ENCODE measurements at regions not wholly inside any gene's neighbourhood (a gene's known extent, or its start where the extent isn't known, plus 50 kb on each side); places are given as distances from the start of the nearest gene placed in this dataset.
"Not testable (repeated sequence)": the region's sequence is repeated elsewhere in the genome, so short reads cannot be mapped to it uniquely, and the experiment has no call there.

- H3K9me3 Mint-ChIP-seq: peaks cover 0 to 3% (median 0%) of the 10 kb centered on the region in 11 donors
- ATAC-seq (no peak), DNase-seq (no peak)
- Histone ChIP-seq H3K4me1 (ENCODE audit: control insufficient read depth in 2 of 2, insufficient read depth in 2 of 2, low read length in 2 of 2) (no peaks in the 10 kb centered on the region), H3K9me3 (ENCODE audit: control insufficient read depth in 2 of 3, low read length in 3 of 3) (no peaks in the 10 kb centered on the region), H3K4me3 (ENCODE audit: low read length) (no peak overlapping the region), H3K27me3 (ENCODE audit: control insufficient read depth in 2 of 2, insufficient read depth in 2 of 2, low read length in 2 of 2) (no peaks in the 10 kb centered on the region), H3K27ac (ENCODE audit: low read depth, low read length) (no peak overlapping the region), H3K36me3 (ENCODE audit: control insufficient read depth in 2 of 3, insufficient read depth in 3 of 3, low read length in 3 of 3) (no peaks in the 10 kb centered on the region)
- no peaks in the 10 kb centered on the region for H3K4me1 Mint-ChIP-seq
- no peak overlapping the region for H3K4me3 Mint-ChIP-seq
- H3K27me3 Mint-ChIP-seq: peaks cover 0 to 9% (median 0%) of the 10 kb centered on the region in 5 donors
- intact Hi-C loops (cut with micrococcal nuclease): no loop called here
- no peaks in the 10 kb centered on the region for H3K36me3 Mint-ChIP-seq
- POLR2A ChIA-PET: no interaction called here
- H3K27ac Mint-ChIP-seq: no peak overlapping the region
- CTCF ChIA-PET: no interaction called here
These were observed 297.0 kb downstream of the CGGBP1 start for GRCh38 chr3:87761795-87762194.

GRCh38 chr3:87761341-87761740 is 297.5 kb downstream of the CGGBP1 start:
- H3K9me3 Mint-ChIP-seq: peaks cover 0 to 7% (median 0%) of the 10 kb centered on the region in 11 donors
- no peak overlapping the region for H3K4me3 Mint-ChIP-seq
- ATAC-seq: no peak
- Histone ChIP-seq H3K9me3 (ENCODE audit: control insufficient read depth in 2 of 3, low read length in 3 of 3) (no peaks in the 10 kb centered on the region), H3K27ac (ENCODE audit: low read depth, low read length) (no peak overlapping the region), H3K27me3 (ENCODE audit: control insufficient read depth in 2 of 2, insufficient read depth in 2 of 2, low read length in 2 of 2) (no peaks in the 10 kb centered on the region), H3K4me1 (ENCODE audit: control insufficient read depth in 2 of 2, insufficient read depth in 2 of 2, low read length in 2 of 2) (no peaks in the 10 kb centered on the region), H3K4me3 (ENCODE audit: low read length) (no peak overlapping the region), H3K36me3 (ENCODE audit: control insufficient read depth in 2 of 3, insufficient read depth in 3 of 3, low read length in 3 of 3) (no peaks in the 10 kb centered on the region)
- H3K36me3 Mint-ChIP-seq: no peaks in the 10 kb centered on the region
- CTCF ChIA-PET: no interaction called here
- peaks cover 0 to 9% (median 0%) of the 10 kb centered on the region in 5 donors for H3K27me3 Mint-ChIP-seq
- H3K27ac Mint-ChIP-seq: no peak overlapping the region
- POLR2A ChIA-PET: no interaction called here
- DNase-seq: no peak
- H3K4me1 Mint-ChIP-seq: no peaks in the 10 kb centered on the region
- intact Hi-C loops (cut with micrococcal nuclease): no loop called here

- ChIA-PET CTCF (interaction anchor here (0.5 kb wide), 1 partner anchor 1121 kb away, joined by 3 read pairs; no protein-coding TSS in a partner anchor), POLR2A (no interaction called here)
- H3K4me3 Mint-ChIP-seq: no peak overlapping the region
- H3K4me1 Mint-ChIP-seq: no peaks in the 10 kb centered on the region
- no peaks in the 10 kb centered on the region for H3K36me3 Mint-ChIP-seq
- peaks cover 0 to 11% (median 0%) of the 10 kb centered on the region in 11 donors for H3K9me3 Mint-ChIP-seq
- no peak overlapping the region for H3K27ac Mint-ChIP-seq
- intact Hi-C loops (cut with micrococcal nuclease): no loop called here
- H3K4me1 ChIP-seq (ENCODE audit: control insufficient read depth in 2 of 2, insufficient read depth in 2 of 2, low read length in 2 of 2): no peaks in the 10 kb centered on the region
- H3K27me3 Mint-ChIP-seq: peaks cover 0 to 14% (median 0%) of the 10 kb centered on the region in 5 donors
- DNase-seq (no peak), ATAC-seq (no peak)
- H3K9me3 ChIP-seq (ENCODE audit: control insufficient read depth in 2 of 3, low read length in 3 of 3): peaks cover 0 to 4% (median 0%) of the 10 kb centered on the region in 3 experiments
- no peaks in the 10 kb centered on the region for H3K36me3 ChIP-seq (ENCODE audit: control insufficient read depth in 2 of 3, insufficient read depth in 3 of 3, low read length in 3 of 3)
- no peak overlapping the region for H3K4me3 ChIP-seq (ENCODE audit: low read length)
- no peak overlapping the region for H3K27ac ChIP-seq (ENCODE audit: low read depth, low read length)
- H3K27me3 ChIP-seq (ENCODE audit: control insufficient read depth in 2 of 2, insufficient read depth in 2 of 2, low read length in 2 of 2): peaks cover 3 to 4% of the 10 kb centered on the region in 2 donors
These were observed 302.2 kb downstream of the CGGBP1 start for GRCh38 chr3:87756616-87757015.

GRCh38 chr3:87755852-87756251 is 303.0 kb downstream of the CGGBP1 start:
- H3K36me3 ChIP-seq (ENCODE audit: control insufficient read depth in 2 of 3, insufficient read depth in 3 of 3, low read length in 3 of 3): no peaks in the 10 kb centered on the region
- Mint-ChIP-seq H3K4me3 (no peak overlapping the region), H3K36me3 (no peaks in the 10 kb centered on the region), H3K27me3 (peaks cover 0 to 17% (median 0%) of the 10 kb centered on the region in 5 donors), H3K27ac (no peak overlapping the region), H3K4me1 (no peaks in the 10 kb centered on the region), H3K9me3 (peaks cover 0 to 11% (median 0%) of the 10 kb centered on the region in 11 donors)
- CTCF ChIA-PET: no interaction called here
- H3K9me3 ChIP-seq (ENCODE audit: control insufficient read depth in 2 of 3, low read length in 3 of 3): peaks cover 0 to 4% (median 0%) of the 10 kb centered on the region in 3 experiments
- POLR2A ChIA-PET: no interaction called here
- no peak for DNase-seq
- no peak overlapping the region for H3K4me3 ChIP-seq (ENCODE audit: low read length)
- intact Hi-C loops (cut with micrococcal nuclease): no loop called here
- no peak overlapping the region for H3K27ac ChIP-seq (ENCODE audit: low read depth, low read length)
- ATAC-seq: no peak
- H3K4me1 ChIP-seq (ENCODE audit: control insufficient read depth in 2 of 2, insufficient read depth in 2 of 2, low read length in 2 of 2): no peaks in the 10 kb centered on the region
- H3K27me3 ChIP-seq (ENCODE audit: control insufficient read depth in 2 of 2, insufficient read depth in 2 of 2, low read length in 2 of 2): peaks cover 3 to 4% of the 10 kb centered on the region in 2 donors

- H3K27me3 ChIP-seq (ENCODE audit: control insufficient read depth in 2 of 2, insufficient read depth in 2 of 2, low read length in 2 of 2): no peaks in the 10 kb centered on the region
- H3K4me1 ChIP-seq (ENCODE audit: control insufficient read depth in 2 of 2, insufficient read depth in 2 of 2, low read length in 2 of 2): no peaks in the 10 kb centered on the region
- H3K36me3 Mint-ChIP-seq: peaks cover 0 to 3% (median 0%) of the 10 kb centered on the region in 5 donors
- no peaks in the 10 kb centered on the region for H3K36me3 ChIP-seq (ENCODE audit: control insufficient read depth in 2 of 3, insufficient read depth in 3 of 3, low read length in 3 of 3)
- DNase-seq: no peak
- peaks cover 0 to 10% (median 0%) of the 10 kb centered on the region in 5 donors for H3K27me3 Mint-ChIP-seq
- no peaks in the 10 kb centered on the region for H3K4me1 Mint-ChIP-seq
- no peak overlapping the region for H3K4me3 Mint-ChIP-seq
- no peak for ATAC-seq
- peaks cover 5 to 30% (median 15%) of the 10 kb centered on the region in 11 donors for H3K9me3 Mint-ChIP-seq
- ChIA-PET CTCF (interaction anchor here (0.6 kb wide), 1 partner anchor 363 kb away, joined by 3 read pairs; no protein-coding TSS in a partner anchor), POLR2A (no interaction called here)
- no peak overlapping the region for H3K4me3 ChIP-seq (ENCODE audit: low read length)
- no peak overlapping the region for H3K27ac ChIP-seq (ENCODE audit: low read depth, low read length)
- intact Hi-C loops (cut with micrococcal nuclease): no loop called here
- no peak overlapping the region for H3K27ac Mint-ChIP-seq
- peaks cover 0 to 9% (median 3%) of the 10 kb centered on the region in 3 experiments for H3K9me3 ChIP-seq (ENCODE audit: control insufficient read depth in 2 of 3, low read length in 3 of 3)
These were observed 316.6 kb downstream of the CGGBP1 start for GRCh38 chr3:87742250-87742649.

GRCh38 chr3:87740894-87741293 is 317.9 kb downstream of the CGGBP1 start:
- intact Hi-C loops (cut with micrococcal nuclease); POLR2A ChIA-PET; H3K4me3 Mint-ChIP-seq; H3K27ac Mint-ChIP-seq; H3K4me1 ChIP-seq (ENCODE audit: control insufficient read depth in 2 of 2, insufficient read depth in 2 of 2, low read length in 2 of 2); H3K27me3 ChIP-seq (ENCODE audit: control insufficient read depth in 2 of 2, insufficient read depth in 2 of 2, low read length in 2 of 2); H3K36me3 ChIP-seq (ENCODE audit: control insufficient read depth in 2 of 3, insufficient read depth in 3 of 3, low read length in 3 of 3); H3K27ac ChIP-seq (ENCODE audit: low read depth, low read length); H3K4me1 Mint-ChIP-seq; H3K27me3 Mint-ChIP-seq; H3K36me3 Mint-ChIP-seq; ATAC-seq; H3K4me3 ChIP-seq (ENCODE audit: low read length); CTCF ChIA-PET; H3K9me3 ChIP-seq (ENCODE audit: control insufficient read depth in 2 of 3, low read length in 3 of 3); DNase-seq: not testable (repeated sequence)
- peaks cover 5 to 30% (median 15%) of the 10 kb centered on the region in 11 donors for H3K9me3 Mint-ChIP-seq

GRCh38 chr3:87737817-87738216 is 321.0 kb downstream of the CGGBP1 start:
- POLR2A ChIA-PET; ATAC-seq; H3K27ac ChIP-seq (ENCODE audit: low read depth, low read length); H3K27ac Mint-ChIP-seq; intact Hi-C loops (cut with micrococcal nuclease); H3K4me3 Mint-ChIP-seq; H3K27me3 Mint-ChIP-seq; H3K36me3 ChIP-seq (ENCODE audit: control insufficient read depth in 2 of 3, insufficient read depth in 3 of 3, low read length in 3 of 3); H3K36me3 Mint-ChIP-seq; H3K4me3 ChIP-seq (ENCODE audit: low read length); H3K4me1 Mint-ChIP-seq; DNase-seq; H3K27me3 ChIP-seq (ENCODE audit: control insufficient read depth in 2 of 2, insufficient read depth in 2 of 2, low read length in 2 of 2); H3K4me1 ChIP-seq (ENCODE audit: control insufficient read depth in 2 of 2, insufficient read depth in 2 of 2, low read length in 2 of 2); CTCF ChIA-PET; H3K9me3 ChIP-seq (ENCODE audit: control insufficient read depth in 2 of 3, low read length in 3 of 3): not testable (repeated sequence)
- peaks cover 5 to 28% (median 15%) of the 10 kb centered on the region in 11 donors for H3K9me3 Mint-ChIP-seq

Measured in naive thymus-derived CD4-positive, alpha-beta T cell (primary cell).